H9 (cell line): ENCODE measurements at regions not wholly inside any gene's neighbourhood (a gene's known extent, or its start where the extent isn't known, plus 50 kb on each side); places are given as distances from the start of the nearest gene placed in this dataset.

Experiments used
- DNase-seq: peaks from one replicate; pipeline ENCODE4 v3.0.0-alpha.2; 2017
- H2AFZ ChIP-seq: one replicate; pipeline ENCODE4 v1.6.1; 2013; ENCODE audit warnings: mild to moderate bottlenecking, low read length, control low read depth, moderate library complexity
- H2AK5ac ChIP-seq: 2 replicates; pipeline ENCODE4 v1.6.1; 2013; ENCODE audit warnings: low read length, control low read depth, mixed read lengths; ENCODE audit not compliant: insufficient read length
- H2BK120ac ChIP-seq: one replicate; pipeline ENCODE4 v1.6.1; 2013; ENCODE audit warnings: low read depth, mild to moderate bottlenecking, low read length, control low read depth, inconsistent platforms; ENCODE audit not compliant: poor library complexity, severe bottlenecking
- H2BK12ac ChIP-seq: 2 replicates; pipeline ENCODE4 v1.6.1; 2013; ENCODE audit warnings: low read length, control low read depth, mixed read lengths, low read depth; ENCODE audit not compliant: insufficient read length
- H2BK15ac ChIP-seq: 2 replicates; pipeline ENCODE4 v1.6.1; 2013; ENCODE audit warnings: low read depth, low read length, control low read depth
- H2BK20ac ChIP-seq: one replicate; pipeline ENCODE4 v1.6.1; 2013; ENCODE audit warnings: low read depth, mild to moderate bottlenecking, low read length, control low read depth, inconsistent platforms; ENCODE audit not compliant: poor library complexity, severe bottlenecking
- H2BK5ac ChIP-seq: 2 replicates; pipeline ENCODE4 v1.6.1; 2013; ENCODE audit warnings: low read length, control low read depth, mixed read lengths; ENCODE audit not compliant: insufficient read length
- H3K14ac ChIP-seq: 2 replicates; pipeline ENCODE4 v1.6.1; 2013; ENCODE audit warnings: low read length, control low read depth; ENCODE audit not compliant: insufficient read depth
- H3K18ac ChIP-seq: 2 replicates; pipeline ENCODE4 v1.6.1; 2013; ENCODE audit warnings: low read depth, mild to moderate bottlenecking, mixed read lengths, low read length, control low read depth; ENCODE audit not compliant: insufficient read length
- H3K23ac ChIP-seq: 2 replicates; pipeline ENCODE4 v1.6.1; 2013; ENCODE audit warnings: low read length, control low read depth, mixed read lengths, low read depth; ENCODE audit not compliant: insufficient read length
- H3K23me2 ChIP-seq: 2 replicates; pipeline ENCODE4 v1.6.1; 2013; ENCODE audit warnings: low read depth, mild to moderate bottlenecking, mixed read lengths, low read length, control low read depth; ENCODE audit not compliant: insufficient read length, poor library complexity, severe bottlenecking
- H3K27ac ChIP-seq: 2 replicates; pipeline ENCODE4 v1.5.1; 2013; ENCODE audit warnings: low read length, control low read depth, mixed read lengths, low read depth; ENCODE audit not compliant: insufficient read length
- H3K27me3 ChIP-seq: 2 replicates; pipeline ENCODE4 v1.6.1; 2013; ENCODE audit warnings: low read length, control low read depth, inconsistent platforms; ENCODE audit not compliant: insufficient read depth
- H3K4ac ChIP-seq: 2 replicates; pipeline ENCODE4 v1.6.1; 2013; ENCODE audit warnings: low read depth, mild to moderate bottlenecking, control low read depth, inconsistent platforms, low read length, moderate library complexity
- H3K4me1 ChIP-seq: 2 replicates; pipeline ENCODE4 v1.6.1; 2013; ENCODE audit warnings: low read length, control low read depth, inconsistent platforms; ENCODE audit not compliant: insufficient read depth
- H3K4me2 ChIP-seq: 2 replicates; pipeline ENCODE4 v1.6.1; 2013; ENCODE audit warnings: low read length, control low read depth, mixed read lengths; ENCODE audit not compliant: insufficient read length, insufficient read depth
- H3K56ac ChIP-seq: 2 replicates; pipeline ENCODE4 v1.6.1; 2013; ENCODE audit warnings: low read depth, mild to moderate bottlenecking, mixed read lengths, low read length, control low read depth; ENCODE audit not compliant: insufficient read length
- H3K79me1 ChIP-seq: 2 replicates; pipeline ENCODE4 v1.6.1; 2013; ENCODE audit warnings: low read depth, mild to moderate bottlenecking, moderate library complexity, low read length, control low read depth, inconsistent platforms; ENCODE audit not compliant: insufficient read depth, poor library complexity, severe bottlenecking
- H3K79me2 ChIP-seq: 2 replicates; pipeline ENCODE4 v1.6.1; 2013; ENCODE audit warnings: low read length, control low read depth, inconsistent platforms; ENCODE audit not compliant: insufficient read depth
- H3K9ac ChIP-seq: 2 replicates; pipeline ENCODE4 v1.6.1; 2013; ENCODE audit warnings: low read length, control low read depth, mixed read lengths; ENCODE audit not compliant: insufficient read length; ENCODE audit errors: extremely low read depth
- H3K9me3 ChIP-seq: one replicate; pipeline ENCODE4 v1.6.1; 2013; ENCODE audit warnings: low read depth, low read length, inconsistent platforms; ENCODE audit not compliant: control insufficient read depth
- H3T11ph ChIP-seq: one replicate; pipeline ENCODE4 v1.6.1; 2013; ENCODE audit warnings: mild to moderate bottlenecking, low read length, control low read depth, inconsistent platforms
- H4K20me1 ChIP-seq: one replicate; pipeline ENCODE4 v1.6.1; 2013; ENCODE audit not compliant: control insufficient read depth, insufficient read length, insufficient read depth
- H4K5ac ChIP-seq: 2 replicates; pipeline ENCODE4 v1.6.1; 2013; ENCODE audit warnings: low read depth, mild to moderate bottlenecking, mixed read lengths, low read length, control low read depth; ENCODE audit not compliant: insufficient read length
- H4K8ac ChIP-seq: replicated peaks from 2 replicates; pipeline ENCODE4 v1.6.1; 2013; ENCODE audit warnings: low read length, control low read depth, mixed read lengths, low read depth; ENCODE audit not compliant: insufficient read length
- H4K91ac ChIP-seq: 2 replicates; pipeline ENCODE4 v1.6.1; 2013; ENCODE audit warnings: low read depth, mild to moderate bottlenecking, moderate library complexity, mixed read lengths, low read length, control low read depth; ENCODE audit not compliant: insufficient read length
- H3K27ac Mint-ChIP-seq, 3 experiments: 2 replicates in 2 of 3; 3 replicates in 1 of 3; pipeline ENCODE4 v1.8.0; 2020 to 2021; ENCODE audit warnings: mixed read lengths in 3 of 3, mild to moderate bottlenecking in 1 of 3, moderate library complexity in 1 of 3
- H3K27me3 Mint-ChIP-seq: 2 replicates; pipeline ENCODE4 v1.8.0; 2021; ENCODE audit warnings: low read depth, mild to moderate bottlenecking, moderate library complexity, mixed read lengths
- H3K36me3 Mint-ChIP-seq, 3 experiments: 2 replicates in 2 of 3; 3 replicates in 1 of 3; pipeline ENCODE4 v1.8.0; 2020 to 2021; ENCODE audit warnings: low read depth in 3 of 3, mixed read lengths in 3 of 3; ENCODE audit not compliant: insufficient read depth in 1 of 3
- H3K4me1 Mint-ChIP-seq, 2 experiments: 2 replicates each; pipeline ENCODE4 v1.8.0; 2020; ENCODE audit warnings: mixed read lengths in 2 of 2
- H3K4me3 Mint-ChIP-seq, 2 experiments: 2 replicates in 1 of 2; 3 replicates in 1 of 2; pipeline ENCODE4 v1.8.0; 2020 to 2021; ENCODE audit warnings: mild to moderate bottlenecking in 2 of 2, mixed read lengths in 2 of 2, moderate library complexity in 1 of 2
- H3K9me3 Mint-ChIP-seq, 2 experiments: 2 replicates in 1 of 2; 3 replicates in 1 of 2; pipeline ENCODE4 v1.8.0; 2020; ENCODE audit warnings: mild to moderate bottlenecking in 2 of 2, mixed read lengths in 2 of 2, moderate library complexity in 1 of 2
- WGBS: extraction: QIAGEN DNeasy Blood & Tissue Kit; methylation state at CpG from one replicate; pipeline ENCODE4 v1.1.7; 2013; ENCODE audit warnings: missing lambda C conversion rate, low lambda C conversion rate, mixed read lengths; ENCODE audit not compliant: insufficient read length; ENCODE audit errors: extremely low coverage; 5-methylcytosine and 5-hydroxymethylcytosine counted together
- TF ChIP-seq, protein P1 (sequence below): fragments of 200-600 bp; sonication (generic); conservative IDR thresholded peaks from 3 replicates; pipeline ENCODE4 v1.8.0; 2021; ENCODE audit warnings: antibody characterized with exemption, mild to moderate bottlenecking

DNA sequence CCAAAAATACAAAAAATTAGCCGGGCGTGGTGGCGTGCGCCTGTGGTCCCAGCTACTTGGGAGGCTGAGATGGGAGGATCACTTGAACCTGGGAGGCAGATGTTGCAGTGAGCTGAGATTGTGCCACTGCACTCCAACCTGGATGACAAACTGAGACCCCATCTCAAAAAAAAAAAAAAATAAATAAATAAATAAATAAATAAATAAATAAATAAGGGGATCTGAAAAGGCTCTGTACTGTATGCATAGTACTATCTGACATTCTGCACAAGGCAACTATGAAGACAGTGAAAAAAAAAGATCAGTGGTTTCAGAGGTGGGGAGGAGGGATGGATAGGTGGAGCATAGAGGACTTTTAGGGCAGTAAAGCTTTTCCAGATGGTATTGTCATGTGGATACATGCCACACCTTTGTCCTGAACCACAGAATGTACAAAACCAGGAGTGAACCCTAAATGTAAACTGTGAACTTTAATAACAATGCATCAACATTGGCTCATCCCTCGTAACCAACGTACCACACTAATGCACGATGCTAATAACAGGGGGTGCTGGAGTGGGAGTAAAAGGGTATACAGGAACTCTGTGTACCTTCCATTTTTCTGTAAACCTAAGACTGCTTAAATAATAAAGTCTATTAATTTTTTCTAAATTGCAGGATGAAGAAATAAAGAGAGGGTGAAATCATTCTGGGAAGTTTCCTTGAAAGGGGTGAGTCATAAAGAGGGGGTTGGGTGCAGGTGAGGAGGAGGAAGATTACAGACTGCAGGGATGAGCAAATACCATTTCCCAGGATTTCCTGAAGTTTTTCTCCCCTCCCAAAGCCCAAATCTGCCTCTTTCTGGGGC, 155.8 kb upstream of the SDK2 start:
- Histone ChIP-seq H3K14ac (no peak overlapping the region), H3K9ac (no peak overlapping the region), H4K20me1 (no peaks in the 10 kb centered on the region), H3K9me3 (no peaks in the 10 kb centered on the region), H2BK15ac (no peak overlapping the region), H4K5ac (no peak overlapping the region), H3K27ac (no peak overlapping the region), H3K56ac (no peak overlapping the region), H3K79me1 (no peaks in the 10 kb centered on the region), H4K91ac (no peak overlapping the region), H2BK12ac (no peak overlapping the region), H3K4me2 (no peak overlapping the region), H3K23ac (no peak overlapping the region), H3K27me3 (no peaks in the 10 kb centered on the region), H2BK20ac (no peak overlapping the region), H3K4me1 (no peaks in the 10 kb centered on the region), H3K79me2 (no peaks in the 10 kb centered on the region), H4K8ac (no peak overlapping the region), H3K4ac (no peak overlapping the region), H3K23me2 (no peaks in the 10 kb centered on the region), H2BK120ac (no peak overlapping the region), H2AFZ (no peak overlapping the region), H2BK5ac (no peak overlapping the region), H2AK5ac (no peak overlapping the region), H3T11ph (no peak overlapping the region), H3K18ac (no peak overlapping the region)
- no peaks in the 10 kb centered on the region for H3K36me3 Mint-ChIP-seq
- no CpG with 5 or more reads among the region's 7 CpGs for WGBS
- TF ChIP-seq, protein P1, sequence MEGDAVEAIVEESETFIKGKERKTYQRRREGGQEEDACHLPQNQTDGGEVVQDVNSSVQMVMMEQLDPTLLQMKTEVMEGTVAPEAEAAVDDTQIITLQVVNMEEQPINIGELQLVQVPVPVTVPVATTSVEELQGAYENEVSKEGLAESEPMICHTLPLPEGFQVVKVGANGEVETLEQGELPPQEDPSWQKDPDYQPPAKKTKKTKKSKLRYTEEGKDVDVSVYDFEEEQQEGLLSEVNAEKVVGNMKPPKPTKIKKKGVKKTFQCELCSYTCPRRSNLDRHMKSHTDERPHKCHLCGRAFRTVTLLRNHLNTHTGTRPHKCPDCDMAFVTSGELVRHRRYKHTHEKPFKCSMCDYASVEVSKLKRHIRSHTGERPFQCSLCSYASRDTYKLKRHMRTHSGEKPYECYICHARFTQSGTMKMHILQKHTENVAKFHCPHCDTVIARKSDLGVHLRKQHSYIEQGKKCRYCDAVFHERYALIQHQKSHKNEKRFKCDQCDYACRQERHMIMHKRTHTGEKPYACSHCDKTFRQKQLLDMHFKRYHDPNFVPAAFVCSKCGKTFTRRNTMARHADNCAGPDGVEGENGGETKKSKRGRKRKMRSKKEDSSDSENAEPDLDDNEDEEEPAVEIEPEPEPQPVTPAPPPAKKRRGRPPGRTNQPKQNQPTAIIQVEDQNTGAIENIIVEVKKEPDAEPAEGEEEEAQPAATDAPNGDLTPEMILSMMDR = no peak
- peaks cover 0 to 1% of the 10 kb centered on the region in 2 experiments; a peak in 2 of 5 replicates for H3K9me3 Mint-ChIP-seq
- H3K4me1 Mint-ChIP-seq = peaks cover 14 to 20% of the 10 kb centered on the region in 2 experiments
- peaks cover 28% of the 10 kb centered on the region for H3K27me3 Mint-ChIP-seq
- H3K27ac Mint-ChIP-seq = no peak overlapping the region
- H3K4me3 Mint-ChIP-seq = no peak overlapping the region
- no peak for DNase-seq
